Lower leg skin (tissue), 3 donors: ENCODE measurements at regions not wholly inside any gene's neighbourhood (a gene's known extent, or its start where the extent isn't known, plus 50 kb on each side); places are given as distances from the start of the nearest gene placed in this dataset.

ENCODE experiments used
- POLR2A ChIP-seq, 2 donors: fragments of 450-650 bp; IDR thresholded peaks; one replicate each; pipeline ENCODE4 v1.6.1; 2016 to 2017; ENCODE audit warnings: antibody characterized with exemption in 2 of 2, mild to moderate bottlenecking in 1 of 2, moderate library complexity in 1 of 2
- TF ChIP-seq, protein P1 (sequence below), 3 donors: fragments of 450-650 bp; IDR thresholded peaks; one replicate each; pipeline ENCODE4 v1.5.1; 2016; ENCODE audit warnings: antibody characterized with exemption in 3 of 3, mild to moderate bottlenecking in 3 of 3, moderate library complexity in 2 of 3

DNA sequence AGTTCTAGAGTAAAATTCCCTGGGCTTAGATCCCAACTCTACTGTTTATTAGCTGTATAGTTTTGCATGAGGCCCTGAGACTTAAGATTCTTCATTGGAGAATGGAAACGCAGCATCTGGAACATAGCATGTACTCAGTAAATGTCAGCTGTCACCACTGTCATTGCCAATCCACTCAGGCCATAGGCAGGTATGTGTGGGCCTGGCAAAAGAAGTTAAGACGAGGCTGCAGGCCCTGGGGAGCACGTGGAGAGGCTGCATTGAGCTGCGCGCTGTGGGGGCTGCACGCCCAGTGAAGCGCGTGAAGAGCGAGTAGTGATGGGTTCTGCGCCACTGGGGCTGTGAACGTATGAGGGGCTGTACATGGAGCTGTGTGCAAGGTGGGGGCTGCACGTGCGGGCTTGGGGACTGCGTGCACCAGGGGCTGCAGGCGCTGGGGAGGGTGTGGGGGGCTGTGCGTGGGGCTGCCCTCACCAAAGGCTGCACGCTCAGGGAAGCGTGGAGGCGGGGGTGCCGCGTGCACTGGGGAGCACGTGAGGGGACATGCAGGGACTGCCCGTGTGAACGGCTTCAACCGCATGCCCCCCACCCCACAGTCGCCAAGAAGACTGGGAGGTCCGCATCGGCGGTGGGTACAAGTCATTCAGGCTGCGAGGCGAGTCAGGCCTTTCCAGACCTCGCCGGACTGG, 85.5 kb downstream of the PRR15 start:
- TF ChIP-seq, protein P1, sequence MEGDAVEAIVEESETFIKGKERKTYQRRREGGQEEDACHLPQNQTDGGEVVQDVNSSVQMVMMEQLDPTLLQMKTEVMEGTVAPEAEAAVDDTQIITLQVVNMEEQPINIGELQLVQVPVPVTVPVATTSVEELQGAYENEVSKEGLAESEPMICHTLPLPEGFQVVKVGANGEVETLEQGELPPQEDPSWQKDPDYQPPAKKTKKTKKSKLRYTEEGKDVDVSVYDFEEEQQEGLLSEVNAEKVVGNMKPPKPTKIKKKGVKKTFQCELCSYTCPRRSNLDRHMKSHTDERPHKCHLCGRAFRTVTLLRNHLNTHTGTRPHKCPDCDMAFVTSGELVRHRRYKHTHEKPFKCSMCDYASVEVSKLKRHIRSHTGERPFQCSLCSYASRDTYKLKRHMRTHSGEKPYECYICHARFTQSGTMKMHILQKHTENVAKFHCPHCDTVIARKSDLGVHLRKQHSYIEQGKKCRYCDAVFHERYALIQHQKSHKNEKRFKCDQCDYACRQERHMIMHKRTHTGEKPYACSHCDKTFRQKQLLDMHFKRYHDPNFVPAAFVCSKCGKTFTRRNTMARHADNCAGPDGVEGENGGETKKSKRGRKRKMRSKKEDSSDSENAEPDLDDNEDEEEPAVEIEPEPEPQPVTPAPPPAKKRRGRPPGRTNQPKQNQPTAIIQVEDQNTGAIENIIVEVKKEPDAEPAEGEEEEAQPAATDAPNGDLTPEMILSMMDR (IDR thresholded peaks at IDR 0.05): no peak
- no peak for TF ChIP-seq POLR2A (IDR thresholded peaks at IDR 0.05)
